Anterior cingulate cortex (tissue), 58 donors: ENCODE measurements at regions not wholly inside any gene's neighbourhood (a gene's known extent, or its start where the extent isn't known, plus 50 kb on each side); places are given as distances from the start of the nearest gene placed in this dataset.

Experiments used
- DNase-seq, 58 donors: peaks; one replicate each; lab custom pipeline; 2025; lab: John Stamatoyannopoulos, UW

DNA sequence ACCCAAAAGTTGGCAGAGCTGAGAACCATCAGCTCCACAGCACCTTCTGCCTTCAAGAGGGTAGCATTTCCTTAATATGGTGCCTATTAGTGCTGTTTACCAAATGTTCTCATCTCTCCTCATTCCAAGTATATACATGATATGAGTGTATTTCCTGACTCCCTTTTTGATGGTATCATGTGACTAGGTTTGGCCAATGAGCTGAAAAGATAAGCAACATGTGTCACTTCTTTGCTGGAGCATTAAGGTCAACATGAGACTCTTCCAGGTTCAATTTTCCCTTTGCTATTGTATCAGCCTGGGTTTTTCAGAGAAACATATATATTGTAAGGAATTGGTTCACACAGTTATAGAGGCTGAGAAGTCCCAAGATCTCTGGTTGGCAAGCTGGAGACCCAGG, 310.9 kb downstream of the HRH4 start:
- DNase-seq, result no peak

- no peak for DNase-seq
These were observed 312.7 kb downstream of the HRH4 start for GRCh38 chr18:24773101-24773500.

DNA sequence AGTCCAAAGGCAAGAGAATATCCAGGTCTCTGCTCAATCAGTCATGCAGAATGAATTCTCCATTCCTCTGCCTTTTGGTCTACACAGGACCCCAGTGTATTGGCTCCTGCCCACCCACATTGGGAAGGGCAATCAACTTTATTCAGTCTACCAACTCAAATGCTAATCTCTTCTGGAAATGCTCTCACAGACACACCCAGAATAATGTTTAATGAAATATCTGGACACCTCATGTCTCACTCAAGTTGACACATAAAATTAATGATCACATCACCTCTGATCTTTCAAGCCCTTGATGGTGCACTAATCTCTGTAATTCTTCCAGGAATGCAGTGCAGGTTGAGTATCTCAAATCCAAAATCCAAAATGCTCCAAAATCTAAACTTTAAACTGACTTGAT, 315.6 kb downstream of the HRH4 start:
- no peak for DNase-seq

- no peak for DNase-seq
These were observed 318.5 kb downstream of the HRH4 start for GRCh38 chr18:24778810-24779418.

DNA sequence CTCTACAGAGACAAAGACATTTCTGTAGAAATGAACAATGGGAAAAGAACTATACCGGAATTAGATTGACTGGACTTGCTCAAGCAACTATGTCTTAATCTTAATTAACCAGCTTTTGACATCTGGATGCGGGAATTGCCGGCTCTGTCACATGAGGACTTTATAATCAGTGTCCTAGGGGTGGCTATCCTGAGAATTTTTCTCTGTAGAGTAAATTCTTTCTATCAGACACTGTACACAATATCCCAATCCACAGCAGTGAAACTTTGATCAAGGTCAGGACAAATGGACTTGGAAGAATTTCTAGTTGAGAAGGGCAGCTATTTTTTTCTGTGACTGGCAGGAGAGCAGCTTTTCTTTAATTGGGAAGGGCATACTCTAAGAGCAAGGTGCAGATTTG, 322.1 kb downstream of the HRH4 start:
- DNase-seq, result no peak

- no peak for DNase-seq
These were observed 324.6 kb downstream of the HRH4 start for GRCh38 chr18:24785019-24785418.

- DNase-seq, result no peak
These were observed 325.6 kb downstream of the HRH4 start for GRCh38 chr18:24786027-24786426.

DNA sequence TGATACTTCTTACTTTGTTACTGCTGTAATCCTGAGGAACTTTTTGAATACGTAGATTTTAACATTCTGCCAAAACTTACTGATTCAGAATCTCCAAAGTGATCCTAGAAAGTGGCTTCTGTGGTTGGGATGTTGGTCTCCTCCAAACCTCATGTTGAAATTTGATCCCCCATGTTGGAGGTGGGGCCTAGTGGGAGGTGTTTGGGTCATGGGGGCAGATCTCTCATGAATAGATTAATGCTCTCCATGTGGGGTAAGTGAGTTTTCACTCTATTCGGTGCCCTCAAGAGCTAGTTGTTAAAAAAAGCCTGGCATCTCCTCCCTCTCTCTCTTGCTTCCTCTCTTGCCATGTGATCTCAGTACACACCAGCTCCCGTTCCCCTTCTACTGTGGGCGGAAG, 329.9 kb downstream of the HRH4 start:
- no peak for DNase-seq

DNA sequence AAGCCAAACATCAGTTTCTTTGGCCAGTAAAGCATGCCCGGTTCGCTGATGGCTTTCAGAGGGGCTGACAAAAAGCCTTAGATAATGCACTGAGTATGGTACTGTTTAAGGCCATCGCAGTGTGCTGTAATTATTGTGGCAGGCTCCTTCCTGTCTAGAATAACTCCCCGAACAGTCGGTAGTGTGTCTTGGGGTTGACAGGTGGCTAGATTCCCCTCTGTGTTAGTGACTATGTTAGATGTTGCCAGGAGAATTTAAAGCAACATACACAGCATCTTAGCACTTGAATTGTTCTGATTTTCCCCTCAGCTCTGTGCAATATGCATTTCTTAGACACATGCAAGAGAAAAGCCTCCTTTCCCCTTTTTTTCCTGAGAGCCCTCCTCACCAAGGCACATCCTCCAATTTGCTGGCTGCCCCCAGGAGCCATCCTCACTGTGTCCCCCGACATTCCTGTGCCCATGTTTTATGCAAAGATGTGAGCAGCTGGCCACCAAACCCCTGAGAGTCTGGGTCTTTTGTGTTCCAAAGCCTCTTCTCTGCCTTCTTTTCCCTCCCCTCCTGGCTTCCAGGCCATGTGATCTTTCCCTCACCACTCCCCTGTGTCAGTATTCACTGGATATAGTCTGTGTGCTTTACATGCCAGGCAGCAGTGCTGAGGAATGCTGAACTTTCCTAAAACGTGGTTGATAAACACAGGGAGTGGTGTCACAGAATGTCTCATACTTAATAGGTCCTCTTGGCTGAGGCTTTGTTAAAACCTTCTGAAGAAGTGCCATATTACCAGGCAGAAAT, 331.5 kb downstream of the HRH4 start:
- DNase-seq, result no peak

GRCh38 chr18:24793742-24794141, 333.3 kb downstream of the HRH4 start:
- no peak for DNase-seq

DNA sequence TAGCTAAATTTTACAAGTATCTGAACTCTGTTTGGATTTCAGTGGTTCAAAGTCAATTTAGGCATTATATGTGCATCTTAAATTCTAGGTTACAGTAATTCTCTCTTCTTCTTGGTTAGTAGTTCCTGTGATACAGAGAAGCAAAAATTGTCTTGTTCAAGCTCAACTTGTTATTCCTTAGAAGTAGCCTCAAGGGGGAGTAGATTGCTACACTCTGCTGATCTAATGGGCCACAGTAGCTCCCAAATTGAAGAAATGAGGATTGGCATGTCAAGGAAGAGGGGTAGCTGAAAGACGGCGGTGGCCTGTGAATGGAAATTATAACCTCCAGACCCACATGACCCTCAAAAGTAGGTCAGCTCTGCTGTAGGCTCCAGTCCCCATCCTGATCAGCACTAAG, 334.7 kb downstream of the HRH4 start:
- DNase-seq, result no peak

DNA sequence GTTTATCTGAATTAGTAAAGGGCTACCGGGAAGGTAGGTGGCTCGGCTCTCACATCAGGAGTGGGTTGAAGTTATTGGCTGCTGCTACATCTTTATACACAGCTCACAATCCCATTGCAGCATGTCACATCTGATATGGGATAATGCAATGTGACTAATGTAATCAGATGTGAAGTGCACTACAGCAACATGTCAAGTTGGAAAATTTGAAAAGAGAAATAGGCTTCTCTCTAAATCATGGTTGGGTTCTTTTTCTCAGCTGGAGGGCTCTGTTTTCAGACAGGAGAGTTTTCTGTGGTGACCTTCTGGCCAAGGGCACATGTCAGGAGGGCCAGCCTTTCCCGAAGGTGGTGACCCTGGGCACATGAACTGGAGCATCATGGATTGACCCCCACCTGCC, 337.5 kb downstream of the HRH4 start:
- DNase-seq, result no peak

DNA sequence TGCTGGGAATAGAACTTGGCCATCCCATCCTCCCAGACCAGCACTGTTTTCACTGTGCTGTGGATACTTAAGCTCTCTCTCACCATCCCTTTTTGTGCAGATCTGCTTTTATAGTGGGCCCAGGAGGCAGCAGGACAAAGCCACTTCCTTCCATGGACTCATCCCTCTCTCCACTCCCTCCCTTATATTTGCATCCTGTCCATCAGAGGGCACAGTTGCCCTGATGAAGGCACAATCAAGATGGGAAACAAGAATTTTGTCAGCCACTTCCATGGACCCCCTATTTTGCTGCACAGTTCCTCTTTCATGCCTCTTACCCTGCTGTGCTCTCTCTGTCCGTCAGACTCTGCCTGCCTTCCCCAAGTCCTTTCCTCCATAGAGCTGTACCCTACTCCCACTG, 338.7 kb downstream of the HRH4 start:
- DNase-seq, result no peak

DNA sequence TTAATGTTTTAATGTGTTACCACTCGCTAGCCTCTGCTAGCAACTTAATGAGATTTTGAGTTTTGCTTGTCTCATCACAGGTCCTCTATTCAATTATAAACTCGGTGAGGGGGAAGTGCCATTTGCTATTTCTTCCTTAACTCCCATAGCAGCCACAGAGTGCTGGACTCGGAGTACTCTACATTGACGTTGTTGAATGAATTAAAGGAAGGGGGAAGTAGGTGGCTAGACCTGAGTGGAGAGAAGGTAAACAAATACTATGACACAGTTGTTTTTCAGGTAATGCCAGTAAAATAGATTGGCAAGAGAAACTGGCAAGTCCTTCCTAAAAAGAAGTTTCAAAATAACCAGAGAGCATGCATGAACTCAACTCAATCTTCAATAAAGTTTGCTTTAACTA, 339.3 kb downstream of the HRH4 start:
- no peak for DNase-seq

DNA sequence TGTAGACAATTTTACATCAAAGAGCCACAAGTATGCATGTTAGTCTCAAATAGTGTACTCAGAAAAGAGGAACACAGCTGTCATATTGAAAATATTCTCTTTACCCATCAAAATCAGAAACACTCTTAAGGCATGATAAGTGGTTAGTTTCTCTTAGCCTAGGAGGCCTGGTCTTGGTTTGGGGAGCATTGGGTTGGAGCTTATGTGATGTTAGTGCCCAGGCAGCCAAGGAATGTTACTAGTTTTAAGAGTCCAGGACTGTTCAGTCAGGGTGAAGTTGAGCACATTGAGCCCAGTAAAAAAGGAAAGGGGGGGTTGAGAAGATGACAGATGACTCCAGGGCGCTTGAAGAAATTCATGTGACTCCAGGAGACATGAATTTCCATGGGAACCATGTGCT, 340.6 kb downstream of the HRH4 start:
- no peak for DNase-seq

DNA sequence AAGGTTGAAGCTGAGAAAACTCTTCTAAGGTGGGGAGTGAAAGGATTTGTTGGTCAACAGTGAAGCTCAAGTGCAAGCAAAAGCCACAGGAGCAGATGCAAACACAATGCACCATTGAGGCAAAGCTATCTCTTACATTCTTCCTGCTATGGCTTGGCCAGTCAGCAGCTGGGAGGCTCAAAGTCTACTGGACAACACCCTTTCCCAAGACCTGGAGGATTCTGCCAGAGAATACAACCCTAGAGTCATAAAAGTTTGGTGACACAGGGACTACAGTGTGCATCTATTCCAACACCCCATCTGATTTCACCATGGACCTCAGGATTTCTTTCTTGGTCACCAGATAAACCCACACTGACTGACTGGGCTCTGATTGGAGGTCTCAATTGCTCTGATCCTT, 342.0 kb downstream of the HRH4 start:
- DNase-seq, result no peak

DNA sequence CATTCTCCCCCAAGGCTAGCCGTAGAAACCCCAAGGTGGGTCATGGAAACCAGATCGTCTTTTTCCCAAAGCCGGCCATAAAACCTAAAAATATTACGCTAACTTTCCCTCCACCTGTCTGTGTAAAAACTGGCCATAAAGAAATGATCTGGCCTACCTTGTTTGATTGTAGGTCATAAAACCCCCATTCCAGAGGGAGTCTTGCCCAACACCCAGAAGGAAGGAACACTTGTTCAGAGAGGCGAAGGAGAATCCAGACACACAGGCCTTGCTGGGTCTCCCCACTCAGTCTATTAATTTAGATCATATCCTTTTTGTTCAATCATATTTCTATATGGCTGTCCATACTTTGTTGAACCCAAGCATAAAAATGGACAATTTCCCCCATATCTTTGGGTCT, 344.7 kb downstream of the HRH4 start:
- no peak for DNase-seq

- no peak for DNase-seq
These were observed 348.9 kb downstream of the HRH4 start for GRCh38 chr18:24809173-24809950.

- DNase-seq, result no peak
These were observed 350.3 kb downstream of the HRH4 start for GRCh38 chr18:24810561-24811305.

DNA sequence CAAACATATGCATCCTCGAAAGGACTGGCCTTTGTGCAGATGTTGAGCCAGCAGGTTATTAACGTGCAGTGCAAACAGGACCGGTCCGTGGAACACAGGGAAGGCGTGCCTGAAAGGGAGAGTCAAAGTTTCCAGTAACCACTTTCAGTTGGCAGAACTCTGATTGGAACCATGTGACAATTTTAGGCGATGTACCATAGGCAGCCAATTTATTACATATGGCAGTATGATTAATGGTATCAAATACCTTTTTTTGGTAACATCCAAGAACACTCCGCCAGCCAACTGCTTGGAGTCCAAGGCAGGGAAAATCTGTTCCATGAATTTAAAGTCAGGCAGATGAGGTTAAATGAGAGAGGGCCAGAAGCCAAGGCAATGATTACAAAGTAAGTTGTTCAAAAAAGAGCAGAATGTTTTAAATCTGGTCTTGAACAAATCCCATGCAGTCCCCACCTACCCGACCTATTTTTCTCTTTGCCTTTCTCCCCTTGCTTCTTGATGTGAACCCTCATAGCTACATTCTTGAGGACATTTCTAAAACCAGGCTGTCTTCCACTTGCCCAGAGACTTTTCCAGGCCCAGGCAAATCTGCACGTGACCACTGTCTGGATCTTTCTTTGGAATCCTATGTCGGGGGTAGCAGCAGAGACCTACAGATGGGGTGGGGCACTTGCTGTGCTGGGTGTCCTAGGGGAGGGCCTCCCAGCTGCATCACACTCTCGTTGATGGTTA, 351.7 kb downstream of the HRH4 start:
- no peak for DNase-seq
